ENCODE measurements at regions not wholly inside any gene's neighbourhood (a gene's known extent, or its start where the extent isn't known, plus 50 kb on each side); places are given as distances from the start of the nearest gene placed in this dataset. TPM values are rescaled to one million over a fixed set of nuclear protein-coding genes. Genes with fewer than 3 reads are reported as not detected.

Small RNAs in the stretch of these regions (small RNA-seq; reads per million reads assigned to genes)
- gene AP004371.1 (not detected), gene MIR8052 (not detected)

Data from HT1080 (cell line).